ENCODE measurements at regions not wholly inside any gene's neighbourhood (a gene's known extent, or its start where the extent isn't known, plus 50 kb on each side); places are given as distances from the start of the nearest gene placed in this dataset.

DNA sequence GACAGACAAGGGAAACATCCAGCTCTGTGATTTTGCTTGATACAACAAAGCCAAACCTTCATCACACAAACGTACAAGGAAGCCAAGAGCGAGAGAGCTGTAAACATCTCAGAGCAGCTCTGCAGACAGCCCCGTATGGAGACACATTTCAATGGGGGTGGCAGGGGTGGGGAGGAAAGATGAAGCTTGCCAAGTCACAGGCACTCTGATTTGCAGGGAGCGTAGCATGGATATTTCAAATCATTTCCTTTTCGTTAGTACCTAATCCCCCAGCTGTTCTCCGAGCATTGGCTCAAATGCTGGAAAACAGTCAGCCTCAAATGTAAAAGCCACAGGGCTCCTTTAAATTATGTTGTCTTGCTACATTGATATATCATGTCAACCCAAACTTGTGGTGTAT is 458.9 kb upstream of the CADM1 start:
- peaks cover 0 to 37% of the 10 kb centered on the region in 2 experiments; a peak in 2 of 5 replicates for H3K27me3 ChIP-seq (ENCODE audit: control insufficient read depth in 1 of 2, insufficient read depth in 2 of 2, low read length in 2 of 2)
- no peak overlapping the region for H3K27ac ChIP-seq (ENCODE audit: extremely low read length, insufficient read depth, low read length)
- H3K79me2 ChIP-seq (ENCODE audit: insufficient read depth, low read length): no peaks in the 10 kb centered on the region
- ATAC-seq: no peak
- no peak overlapping the region for H3K9ac ChIP-seq (ENCODE audit: insufficient read depth, low read depth, low read length)
- H4K20me1 ChIP-seq (ENCODE audit: insufficient read depth, low read length): 0 out of 2 replicates have a peak, but pooled peaks cover 2% of the 10 kb centered on the region
- in situ Hi-C loops (cut with HindIII; ENCODE audit: extremely low pct_ligation_motif_present, low pct_unique_long_range_greater_than_20kb) (no loop called here), intact Hi-C loops (cut with micrococcal nuclease; ENCODE audit: unreplicated experiment) (no loop called here)
- H3K9me3 ChIP-seq (ENCODE audit: low read length): no peaks in the 10 kb centered on the region
- no peak overlapping the region for H3K4me2 ChIP-seq (ENCODE audit: low read depth, low read length)
- H3K4me1 ChIP-seq (ENCODE audit: insufficient read depth, low read length): peaks cover 38% of the 10 kb centered on the region
- no peak for FAIRE-seq
- WGBS (ENCODE audit: low lambda C conversion rate): 54% methylated on average over 5 of the region's 6 CpGs
- no peak for DNase-seq (ENCODE audit: low spot score)
- TF ChIP-seq ZNF3 (CRISPR knock-in tag; IDR thresholded peaks at IDR 0.05) (no peak), TIGD3 (CRISPR knock-in tag; IDR thresholded peaks at IDR 0.05; ENCODE audit: borderline replicate concordance) (no peak), ZNF678 (CRISPR knock-in tag; IDR thresholded peaks at IDR 0.05) (no peak), ZBTB1 (CRISPR knock-in tag; IDR thresholded peaks at IDR 0.05; ENCODE audit: borderline replicate concordance) (no peak), ZNF232 (CRISPR knock-in tag; IDR thresholded peaks at IDR 0.05; ENCODE audit: borderline replicate concordance) (no peak), NONO (IDR thresholded peaks at IDR 0.05) (no peak), NONO (CRISPR knock-in tag; conservative IDR thresholded peaks at IDR 0.05) (no peak), TMF1 (CRISPR knock-in tag; IDR thresholded peaks at IDR 0.05; ENCODE audit: low read depth) (no peak), ZNF143 (CRISPR knock-in tag; IDR thresholded peaks at IDR 0.05) (no peak), SRY (CRISPR knock-in tag; IDR thresholded peaks at IDR 0.05) (no peak), MBD4 (IDR thresholded peaks at IDR 0.05; ENCODE audit: borderline replicate concordance, low read length) (no peak), SUZ12 (IDR thresholded peaks at IDR 0.05; ENCODE audit: low read depth, low read length) (no peak), ZNF543 (CRISPR knock-in tag; IDR thresholded peaks at IDR 0.05) (no peak), MAFF (IDR thresholded peaks at IDR 0.05; ENCODE audit: low read depth, low read length) (no peak), ZNF737 (CRISPR knock-in tag; IDR thresholded peaks at IDR 0.05; ENCODE audit: borderline replicate concordance) (no peak), KDM2A (CRISPR knock-in tag; IDR thresholded peaks at IDR 0.05; ENCODE audit: borderline replicate concordance, low read depth) (no peak), ZNF460 (CRISPR knock-in tag; IDR thresholded peaks at IDR 0.05; ENCODE audit: borderline replicate concordance) (no peak), ZNF724P (CRISPR knock-in tag; IDR thresholded peaks at IDR 0.05; ENCODE audit: borderline replicate concordance) (no peak)
- TF ChIP-seq, protein P1, sequence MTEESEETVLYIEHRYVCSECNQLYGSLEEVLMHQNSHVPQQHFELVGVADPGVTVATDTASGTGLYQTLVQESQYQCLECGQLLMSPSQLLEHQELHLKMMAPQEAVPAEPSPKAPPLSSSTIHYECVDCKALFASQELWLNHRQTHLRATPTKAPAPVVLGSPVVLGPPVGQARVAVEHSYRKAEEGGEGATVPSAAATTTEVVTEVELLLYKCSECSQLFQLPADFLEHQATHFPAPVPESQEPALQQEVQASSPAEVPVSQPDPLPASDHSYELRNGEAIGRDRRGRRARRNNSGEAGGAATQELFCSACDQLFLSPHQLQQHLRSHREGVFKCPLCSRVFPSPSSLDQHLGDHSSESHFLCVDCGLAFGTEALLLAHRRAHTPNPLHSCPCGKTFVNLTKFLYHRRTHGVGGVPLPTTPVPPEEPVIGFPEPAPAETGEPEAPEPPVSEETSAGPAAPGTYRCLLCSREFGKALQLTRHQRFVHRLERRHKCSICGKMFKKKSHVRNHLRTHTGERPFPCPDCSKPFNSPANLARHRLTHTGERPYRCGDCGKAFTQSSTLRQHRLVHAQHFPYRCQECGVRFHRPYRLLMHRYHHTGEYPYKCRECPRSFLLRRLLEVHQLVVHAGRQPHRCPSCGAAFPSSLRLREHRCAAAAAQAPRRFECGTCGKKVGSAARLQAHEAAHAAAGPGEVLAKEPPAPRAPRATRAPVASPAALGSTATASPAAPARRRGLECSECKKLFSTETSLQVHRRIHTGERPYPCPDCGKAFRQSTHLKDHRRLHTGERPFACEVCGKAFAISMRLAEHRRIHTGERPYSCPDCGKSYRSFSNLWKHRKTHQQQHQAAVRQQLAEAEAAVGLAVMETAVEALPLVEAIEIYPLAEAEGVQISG (CRISPR knock-in tag; IDR thresholded peaks at IDR 0.05): no peak
- H3K36me3 ChIP-seq (replicated peaks in 1 of 2; ENCODE audit: control insufficient read depth in 1 of 2, insufficient read depth in 2 of 2, low read length in 2 of 2): no peaks in the 10 kb centered on the region
- BruUV-seq (replicated peaks): no TSS peak
- ChIA-PET CTCF (ENCODE audit: low intra/inter-chr PET ratio, low total read pairs) (no interaction called here), POLR2A (no interaction called here)
- H3K4me3 ChIP-seq (replicated peaks in 1 of 3; ENCODE audit: insufficient read depth in 1 of 3, low read depth in 2 of 3, low read length in 3 of 3): no peak overlapping the region
- no peak overlapping the region for H2AFZ ChIP-seq (ENCODE audit: low read length)

Measured in HepG2 (cell line).